Lower lobe of right lung (tissue), 2 donors: ENCODE measurements at regions not wholly inside any gene's neighbourhood (a gene's known extent, or its start where the extent isn't known, plus 50 kb on each side); places are given as distances from the start of the nearest gene placed in this dataset.

Source experiments
- ATAC-seq, 2 donors: fragments of 200-7000 bp; cut with Tn5 transposase; one replicate each; pipeline ENCODE4 v1.9.1; 2020 to 2022; ENCODE audit warnings: mild to moderate bottlenecking in 2 of 2, moderate library complexity in 2 of 2
- DNase-seq: peaks from one replicate; pipeline ENCODE4 v3.0.0-alpha.2; 2020
- H3K27ac ChIP-seq: fragments of 200-600 bp; one replicate; pipeline ENCODE4 v1.8.0; 2022
- H3K27me3 ChIP-seq: fragments of 200-600 bp; one replicate; pipeline ENCODE4 v1.8.0; 2022; ENCODE audit warnings: low read depth
- H3K36me3 ChIP-seq: fragments of 200-600 bp; one replicate; pipeline ENCODE4 v1.8.0; 2022; ENCODE audit warnings: mild to moderate bottlenecking
- H3K4me1 ChIP-seq: fragments of 200-600 bp; one replicate; pipeline ENCODE4 v1.8.0; 2022
- H3K4me3 ChIP-seq: fragments of 200-600 bp; one replicate; pipeline ENCODE4 v1.8.0; 2022; ENCODE audit warnings: mild to moderate bottlenecking
- H3K9me3 ChIP-seq: fragments of 200-600 bp; one replicate; pipeline ENCODE4 v1.8.0; 2022
- CTCF ChIP-seq: fragments of 200-600 bp; IDR thresholded peaks from one replicate; pipeline ENCODE4 v1.8.0; 2022; ENCODE audit warnings: antibody characterized with exemption, mild to moderate bottlenecking
- intact Hi-C: fragments of 100-400 bp; cut with DNase I; formaldehyde crosslinking; loops from one replicate; pipeline ENCODE4 v1.11.0; 2022
- donor health status: DM: no; HTN: yes; CAD: no; lungs with severe emphysema.

GRCh38 chr2:203594541-203594940, 59.4 kb upstream of the RAPH1 start:
- no peaks in the 10 kb centered on the region for H3K27me3 ChIP-seq
- DNase-seq (no peak), ATAC-seq (no peak)
- H3K36me3 ChIP-seq: no peaks in the 10 kb centered on the region
- no peaks in the 10 kb centered on the region for H3K9me3 ChIP-seq
- peaks cover 9% of the 10 kb centered on the region for H3K4me1 ChIP-seq
- H3K4me3 ChIP-seq: no peak overlapping the region
- H3K27ac ChIP-seq: no peak overlapping the region
- no peak for TF ChIP-seq CTCF
- intact Hi-C loops: no loop called here

- intact Hi-C loops: no loop called here
- DNase-seq: no peak
- TF ChIP-seq CTCF: no peak
- H3K9me3 ChIP-seq: no peaks in the 10 kb centered on the region
- H3K4me1 ChIP-seq: peaks cover 9% of the 10 kb centered on the region
- H3K36me3 ChIP-seq: no peaks in the 10 kb centered on the region
- H3K27me3 ChIP-seq: no peaks in the 10 kb centered on the region
- no peak for ATAC-seq
- H3K4me3 ChIP-seq: no peak overlapping the region
- no peak overlapping the region for H3K27ac ChIP-seq
Observed at GRCh38 chr2:203596183-203596582, 61.1 kb upstream of the RAPH1 start.

- Histone ChIP-seq H3K4me1 (peaks cover 4% of the 10 kb centered on the region), H3K9me3 (no peaks in the 10 kb centered on the region), H3K36me3 (no peaks in the 10 kb centered on the region), H3K27ac (no peak overlapping the region), H3K4me3 (no peak overlapping the region), H3K27me3 (no peaks in the 10 kb centered on the region)
- DNase-seq: no peak
- ATAC-seq: no peak
- no peak for TF ChIP-seq CTCF
- intact Hi-C loops: no loop called here
Observed at GRCh38 chr2:203599509-203599908, 64.4 kb upstream of the RAPH1 start.

- no peaks in the 10 kb centered on the region for H3K36me3 ChIP-seq
- TF ChIP-seq CTCF: no peak
- DNase-seq (no peak), ATAC-seq (no peak)
- no peak overlapping the region for H3K4me3 ChIP-seq
- intact Hi-C loops: no loop called here
- H3K4me1 ChIP-seq: peaks cover 5% of the 10 kb centered on the region
- H3K27ac ChIP-seq: no peak overlapping the region
- H3K9me3 ChIP-seq: no peaks in the 10 kb centered on the region
- H3K27me3 ChIP-seq: no peaks in the 10 kb centered on the region
Observed at GRCh38 chr2:203600286-203600685, 65.2 kb upstream of the RAPH1 start.

GRCh38 chr2:203603456-203604389, 68.6 kb upstream of the RAPH1 start:
- no peak for ATAC-seq

More at GRCh38 chr2:203603456-203604389, 68.6 kb upstream of the RAPH1 start:
- Histone ChIP-seq H3K36me3 (no peaks in the 10 kb centered on the region), H3K4me3 (no peak overlapping the region), H3K27me3 (no peaks in the 10 kb centered on the region), H3K9me3 (no peaks in the 10 kb centered on the region), H3K27ac (no peak overlapping the region), H3K4me1 (peaks cover 8% of the 10 kb centered on the region)
- TF ChIP-seq CTCF: no peak
- intact Hi-C loops: no loop called here
- no peak for DNase-seq
